GM19455 (cell line): ENCODE measurements at regions not wholly inside any gene's neighbourhood (a gene's known extent, or its start where the extent isn't known, plus 50 kb on each side); places are given as distances from the start of the nearest gene placed in this dataset.
"Not testable (repeated sequence)": the region's sequence is repeated elsewhere in the genome, so short reads cannot be mapped to it uniquely, and the experiment has no call there.

Experiments used
- ATAC-seq: cut with Tn5 transposase; IDR thresholded peaks from one replicate; pipeline ENCODE4 v1.9.1; 2021; ENCODE audit not compliant: unreplicated experiment

GRCh38 chr10:3324612-3325038 lies 152.0 kb upstream of the PITRM1 start:
- ATAC-seq = no peak

DNA sequence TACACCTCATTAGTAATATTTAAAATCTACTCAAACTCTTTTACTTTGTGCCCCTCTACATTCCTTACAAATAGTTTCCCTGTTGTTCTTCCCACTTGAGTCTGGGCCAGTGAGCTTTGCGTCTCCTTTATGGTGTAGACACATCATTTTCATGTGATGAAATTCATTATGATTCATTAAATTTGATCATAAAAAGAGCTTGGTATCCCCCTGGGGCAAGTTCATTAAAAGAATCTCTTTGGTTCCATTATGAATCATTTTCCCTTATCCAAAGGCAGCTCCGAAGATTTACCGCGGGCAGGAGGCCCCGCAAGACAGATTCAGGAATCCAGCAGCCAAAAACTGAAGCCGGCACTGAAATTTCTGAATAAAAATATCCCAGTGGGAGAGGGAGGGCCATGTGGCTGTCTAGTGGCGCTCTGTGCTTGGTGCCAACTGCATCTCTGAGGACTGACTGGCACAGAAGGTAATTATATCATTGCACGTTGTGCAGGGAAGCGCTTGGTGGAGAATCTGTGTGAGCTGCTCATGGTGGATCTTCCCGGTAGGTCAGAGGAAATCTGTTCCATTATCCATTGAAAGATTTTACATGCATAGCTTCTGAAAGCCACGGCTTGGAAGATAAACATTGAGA lies 151.4 kb upstream of the PITRM1 start:
- ATAC-seq = no peak

DNA sequence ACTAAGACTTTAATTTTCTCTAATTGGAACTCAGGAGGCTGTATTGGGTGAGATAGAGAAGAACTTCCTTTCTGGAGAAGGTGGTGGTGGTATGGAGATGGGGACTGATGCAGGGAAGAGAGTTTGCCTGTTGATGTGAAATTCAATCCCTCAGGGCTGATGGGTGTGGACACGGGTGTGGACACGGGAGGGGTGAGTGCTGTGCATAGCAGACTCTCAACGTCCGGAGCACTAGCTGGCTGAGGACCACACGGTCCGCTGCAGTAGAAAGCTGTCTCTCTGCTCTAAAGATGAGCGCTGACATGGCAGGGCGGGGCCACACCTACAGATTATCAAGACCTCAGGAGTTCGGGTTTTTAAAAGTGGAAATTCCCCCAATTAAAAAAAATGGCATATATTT lies 148.5 kb upstream of the PITRM1 start:
- no peak for ATAC-seq

- ATAC-seq = no peak
Observed at GRCh38 chr10:3319811-3320226, 147.2 kb upstream of the PITRM1 start.

DNA sequence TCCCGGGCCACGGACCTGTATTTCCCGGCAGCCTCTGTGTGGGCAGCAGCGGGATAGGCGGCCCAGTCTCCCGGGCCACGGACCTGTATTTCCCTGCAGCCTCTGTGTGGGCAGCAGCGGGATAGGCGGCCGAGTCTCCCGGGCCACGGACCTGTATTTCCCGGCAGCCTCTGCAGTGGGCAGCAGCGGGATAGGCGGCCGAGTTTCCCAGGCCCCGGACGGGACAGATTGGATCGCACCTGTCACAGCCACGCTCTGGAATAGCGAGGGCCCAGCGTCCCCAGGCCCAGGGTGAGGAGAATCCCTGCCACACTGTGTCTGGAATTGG lies 145.9 kb upstream of the PITRM1 start:
- ATAC-seq = not testable (repeated sequence)

GRCh38 chr10:3317553-3318479 lies 145.2 kb upstream of the PITRM1 start:
- not testable (repeated sequence) for ATAC-seq

DNA sequence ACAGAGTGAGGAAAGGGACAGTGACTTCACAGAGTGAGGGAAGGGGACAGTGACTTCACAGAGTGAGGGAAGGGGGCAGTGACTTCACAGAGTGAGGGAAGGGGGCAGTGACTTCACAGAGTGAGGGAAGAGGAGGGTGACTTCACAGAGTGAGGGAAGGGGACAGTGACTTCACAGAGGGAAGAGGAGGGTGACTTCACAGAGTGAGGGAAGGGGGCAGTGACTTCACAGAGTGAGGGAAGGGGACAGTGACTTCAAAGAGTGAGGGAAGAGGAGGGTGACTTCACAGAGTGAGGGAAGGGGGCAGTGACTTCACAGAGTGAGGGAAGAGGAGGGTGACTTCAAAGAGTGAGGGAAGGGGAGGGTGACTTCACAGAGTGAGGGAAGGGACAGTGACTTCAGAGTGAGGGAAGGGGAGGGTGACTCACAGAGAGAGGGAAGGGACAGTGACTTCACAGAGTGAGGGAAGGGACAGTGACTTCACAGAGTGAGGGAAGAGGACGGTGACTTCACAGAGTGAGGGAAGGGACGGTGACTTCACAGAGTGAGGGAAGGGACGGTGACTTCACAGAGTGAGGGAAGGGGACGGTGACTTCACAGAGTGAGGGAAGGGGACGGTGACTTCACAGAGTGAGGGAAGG lies 142.0 kb upstream of the PITRM1 start:
- not testable (repeated sequence) for ATAC-seq

- not testable (repeated sequence) for ATAC-seq
Observed at GRCh38 chr10:3313784-3314444, 141.3 kb upstream of the PITRM1 start.

DNA sequence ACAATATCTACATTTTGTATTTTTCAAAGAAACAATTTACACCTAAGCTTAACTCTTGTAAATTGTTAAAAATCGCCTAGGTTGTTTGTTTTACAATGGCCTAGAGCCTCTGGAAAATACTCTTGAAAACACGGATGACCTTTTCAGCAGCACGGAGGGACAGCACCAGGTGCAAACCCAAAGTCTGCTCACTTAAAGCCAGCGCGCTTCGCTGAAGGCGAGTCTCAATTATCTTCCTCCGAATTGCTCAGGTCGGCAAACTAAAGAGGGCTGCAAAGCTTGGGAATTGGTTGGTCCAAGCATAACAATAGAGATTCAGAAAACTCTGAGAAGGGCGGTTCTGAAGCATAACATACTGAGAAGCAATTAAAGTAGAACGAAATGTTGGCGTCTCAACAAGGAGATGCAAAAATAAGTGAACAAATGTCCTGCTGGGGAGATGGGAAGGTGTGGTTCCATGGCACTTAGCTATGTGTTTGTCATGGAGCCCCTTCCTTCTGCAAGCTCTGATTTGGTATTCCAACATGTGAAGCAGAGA lies 139.9 kb upstream of the PITRM1 start:
- ATAC-seq = no peak

DNA sequence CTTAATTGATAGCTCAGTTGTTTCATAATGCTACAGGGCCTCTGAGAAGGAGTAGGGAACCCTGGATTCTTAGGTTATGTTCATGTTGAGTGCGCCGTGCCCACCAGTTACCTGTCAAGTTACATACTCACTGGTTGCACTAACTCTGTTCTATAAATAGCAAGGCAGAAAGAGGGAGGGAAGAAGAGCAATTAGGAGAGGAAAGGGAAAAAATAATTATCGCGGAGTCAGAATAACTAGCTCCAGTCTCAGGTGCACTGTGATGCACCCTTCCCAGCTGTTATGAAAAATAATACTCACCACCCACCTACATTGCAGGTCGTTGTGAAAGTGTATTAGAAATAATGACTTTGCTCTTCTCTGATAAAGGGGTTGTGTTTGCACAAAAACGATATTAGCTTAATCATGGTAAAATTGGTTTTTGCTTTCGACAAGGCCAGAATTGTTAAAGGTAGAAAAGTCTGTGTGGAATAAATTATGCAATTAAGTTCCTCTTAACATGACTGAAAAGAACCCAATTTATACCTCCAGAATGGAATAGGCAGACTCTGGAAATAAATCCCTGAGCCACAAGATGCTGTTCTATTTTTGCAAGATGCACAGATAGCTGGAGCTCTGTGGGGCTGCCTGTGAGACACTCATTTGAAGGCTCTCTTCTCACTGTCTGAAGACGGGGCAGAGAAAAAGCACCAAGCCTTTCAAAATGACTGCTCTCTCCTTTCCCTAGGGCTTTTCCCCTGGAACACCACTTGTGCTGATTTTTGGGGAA lies 137.6 kb upstream of the PITRM1 start:
- ATAC-seq = no peak

DNA sequence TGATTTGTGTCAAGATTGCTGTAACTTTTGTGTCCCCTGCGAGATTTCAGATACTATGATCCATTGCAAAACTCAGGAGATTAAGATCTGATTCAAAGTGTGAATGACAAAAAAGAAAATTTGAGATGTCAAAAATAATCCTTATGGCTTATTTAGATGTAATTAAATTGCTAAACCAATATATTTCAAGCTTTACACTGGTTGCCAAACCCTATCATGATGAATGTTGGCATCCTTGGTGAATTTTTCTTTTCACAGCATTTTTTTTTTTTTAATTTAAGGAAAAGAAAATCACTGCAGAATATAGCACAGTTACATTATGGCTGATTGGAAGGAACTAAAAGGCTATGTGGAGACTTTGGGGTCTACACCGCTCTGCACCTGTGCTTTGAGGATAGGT lies 133.5 kb upstream of the PITRM1 start:
- ATAC-seq = no peak

GRCh38 chr10:3295582-3296151 lies 123.1 kb upstream of the PITRM1 start:
- ATAC-seq = no peak

GRCh38 chr10:3294919-3295581 lies 122.5 kb upstream of the PITRM1 start:
- no peak for ATAC-seq

GRCh38 chr10:3293581-3294431 lies 121.2 kb upstream of the PITRM1 start:
- ATAC-seq = no peak

- no peak for ATAC-seq
Observed at GRCh38 chr10:3292636-3293035, 120.1 kb upstream of the PITRM1 start.

DNA sequence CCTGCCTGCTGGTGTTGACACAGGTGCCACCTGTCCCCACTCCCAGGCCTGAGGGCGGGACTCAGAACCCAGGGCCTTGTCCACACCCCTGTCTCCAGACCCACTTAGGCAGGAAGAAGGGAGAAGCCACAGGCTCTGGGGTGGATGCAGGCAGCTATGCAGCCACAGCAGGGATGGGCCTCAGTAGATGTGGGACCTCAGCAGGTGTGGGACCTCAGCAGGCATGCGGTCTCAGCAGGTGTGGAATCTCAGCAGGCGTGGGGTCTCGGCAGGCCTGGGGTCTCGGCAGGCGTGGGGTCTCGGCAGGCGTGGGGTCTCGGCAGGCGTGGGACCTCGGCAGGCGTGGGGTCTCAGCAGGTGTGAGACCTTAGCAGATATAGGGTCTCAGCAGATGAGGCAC lies 118.0 kb upstream of the PITRM1 start:
- ATAC-seq = no peak

DNA sequence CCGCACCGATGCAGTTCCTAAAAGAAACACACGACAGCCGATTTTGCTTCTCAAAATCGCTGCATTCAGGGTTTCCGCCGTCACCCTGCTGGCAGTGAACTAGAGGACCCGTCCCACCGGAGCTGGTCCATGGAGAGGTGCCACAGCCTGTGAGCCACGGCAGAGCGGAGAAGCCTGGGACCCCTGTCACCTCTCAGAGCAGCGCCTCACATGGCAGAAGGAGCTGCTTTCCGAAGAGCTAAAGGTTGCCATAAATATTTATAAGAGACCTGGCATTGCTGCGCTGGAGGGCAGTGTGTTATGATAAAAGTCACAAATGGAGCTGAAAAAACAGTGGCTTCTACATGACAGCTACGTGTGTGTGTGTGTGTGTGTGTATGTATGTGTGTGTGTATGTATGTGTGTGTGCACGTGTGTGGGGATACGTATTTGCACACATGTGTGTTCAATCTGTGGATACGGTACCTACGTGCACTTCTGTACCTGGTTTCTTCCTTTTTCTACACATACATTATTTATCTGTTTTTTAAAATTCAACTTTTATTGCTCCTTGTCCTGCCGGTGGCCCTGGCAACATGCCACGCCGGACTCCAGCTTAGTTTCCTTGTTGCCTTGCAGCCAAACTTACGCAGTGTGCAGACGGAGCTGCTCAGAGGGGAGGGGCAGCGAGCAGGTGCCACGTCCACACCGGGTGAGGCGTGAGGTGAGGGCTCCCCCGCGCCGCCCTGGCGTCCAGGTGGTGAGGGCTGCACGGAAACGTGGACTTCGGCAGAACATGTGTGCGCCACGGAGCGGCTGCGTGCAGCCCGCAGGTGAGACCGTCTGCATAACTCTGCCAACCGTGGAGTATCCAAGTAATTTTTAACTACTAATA lies 115.2 kb upstream of the PITRM1 start:
- ATAC-seq = no peak

- no peak for ATAC-seq
Observed at GRCh38 chr10:3282674-3283017, 110.1 kb upstream of the PITRM1 start.
